Gastroesophageal sphincter (tissue), 3 donors: ENCODE measurements at regions not wholly inside any gene's neighbourhood (a gene's known extent, or its start where the extent isn't known, plus 50 kb on each side); places are given as distances from the start of the nearest gene placed in this dataset.

ENCODE experiments used
- CTCF ChIP-seq, 4 experiments: fragments of 200-600 bp in 2 of 4; fragments of 450-650 bp in 2 of 4; sonication (generic) in 1 of 4; IDR thresholded peaks; one replicate each; pipeline ENCODE4 v1.5.1; 2017 to 2019; ENCODE audit warnings: antibody characterized with exemption in 4 of 4, mild to moderate bottlenecking in 2 of 4, moderate library complexity in 2 of 4
- EP300 ChIP-seq: sonication (generic); formaldehyde crosslinking; IDR thresholded peaks from one replicate; pipeline ENCODE4 v1.6.1; 2017; ENCODE audit warnings: antibody characterized with exemption, mild to moderate bottlenecking
- POLR2A ChIP-seq, 2 donors: fragments of 450-650 bp; IDR thresholded peaks; one replicate each; pipeline ENCODE4 v1.6.1; 2017; ENCODE audit warnings: antibody characterized with exemption in 2 of 2, mild to moderate bottlenecking in 2 of 2, moderate library complexity in 1 of 2
- POLR2AphosphoS5 ChIP-seq: sonication (generic); formaldehyde crosslinking; IDR thresholded peaks from one replicate; pipeline ENCODE4 v1.6.1; 2017; ENCODE audit warnings: antibody characterized with exemption

- TF ChIP-seq CTCF (IDR thresholded peaks at IDR 0.05) (no peak), POLR2AphosphoS5 (no peak), POLR2A (IDR thresholded peaks at IDR 0.05) (no peak), EP300 (no peak)
These were observed 174.0 kb upstream of the NEBL start for GRCh38 chr10:21071001-21071673.
